Transverse colon (tissue), 4 donors: ENCODE measurements at regions not wholly inside any gene's neighbourhood (a gene's known extent, or its start where the extent isn't known, plus 50 kb on each side); places are given as distances from the start of the nearest gene placed in this dataset.

Experiments
- DNase-seq: peaks from one replicate; pipeline ENCODE4 v3.0.0-alpha.2; 2019
- H3K27ac ChIP-seq, 4 donors: fragments of 200-600 bp; sonication (generic); 2 replicates each; pipeline ENCODE4 v1.5.1; 2016 to 2018; ENCODE audit warnings: inconsistent platforms in 4 of 4
- H3K27me3 ChIP-seq: fragments of 200-600 bp; sonication (generic); 2 replicates; pipeline ENCODE4 v1.5.1; 2017; ENCODE audit warnings: inconsistent platforms
- H3K36me3 ChIP-seq, 4 donors: fragments of 200-600 bp; sonication (generic); 2 replicates each; pipeline ENCODE4 v1.5.1; 2017 to 2019; ENCODE audit warnings: inconsistent platforms in 4 of 4
- H3K4me1 ChIP-seq, 4 donors: fragments of 200-600 bp; sonication (generic); 2 replicates each; pipeline ENCODE4 v1.5.1; 2017 to 2020; ENCODE audit warnings: inconsistent platforms in 4 of 4
- H3K4me3 ChIP-seq, 4 donors: fragments of 200-600 bp; sonication (generic); 1 replicate in 1 of 4; 2 replicates in 3 of 4; pipeline versions ENCODE4 v1.5.1 to v1.6.1; 2017 to 2019; ENCODE audit warnings: inconsistent platforms in 4 of 4
- H3K9me3 ChIP-seq, 2 donors: fragments of 200-600 bp; sonication (generic); 2 replicates each; pipeline ENCODE4 v1.5.1; 2017 to 2019; ENCODE audit warnings: inconsistent platforms in 2 of 2
- EP300 ChIP-seq: sonication (generic); formaldehyde crosslinking; IDR thresholded peaks from one replicate; pipeline ENCODE4 v1.6.1; 2017; ENCODE audit warnings: antibody characterized with exemption, low read depth
- POLR2A ChIP-seq: fragments of 450-650 bp; IDR thresholded peaks from one replicate; pipeline ENCODE4 v1.6.1; 2016; ENCODE audit warnings: antibody characterized with exemption, mild to moderate bottlenecking, moderate library complexity
- POLR2AphosphoS5 ChIP-seq, 3 donors: sonication (generic); formaldehyde crosslinking; IDR thresholded peaks; one replicate each; pipeline ENCODE4 v1.6.1; 2016; ENCODE audit warnings: antibody characterized with exemption in 3 of 3
- WGBS, 2 donors: methylation state at CpG; one replicate each; pipeline ENCODE4 v1.1.5; 2018; ENCODE audit warnings: low coverage in 1 of 2; 5-methylcytosine and 5-hydroxymethylcytosine counted together
- in situ Hi-C, 4 donors: fragments of 200-750 bp; cut with MboI; loops; one replicate each; pipeline versions ENCODE4 v1.15.0 to v1.15.1; 2017; ENCODE audit warnings: low sequenced_read_pairs in 3 of 4, low pct_ligation_motif_present in 1 of 4, low pct_unique_long_range_greater_than_20kb in 1 of 4
- intact Hi-C: fragments of 100-400 bp; cut with DNase I; formaldehyde crosslinking; loops from one replicate; pipeline ENCODE4 v1.15.1; 2023; ENCODE audit warnings: low total_unique reads
- TF ChIP-seq, protein P1 (sequence below), 5 experiments: fragments of 200-600 bp in 3 of 5; fragments of 450-650 bp in 2 of 5; sonication (generic) in 3 of 5; IDR thresholded peaks; 1 replicate in 2 of 5; 2 replicates in 3 of 5; pipeline ENCODE4 v1.5.1; 2016 to 2017; ENCODE audit warnings: antibody characterized with exemption in 5 of 5, inconsistent platforms in 3 of 5, mild to moderate bottlenecking in 2 of 5, moderate library complexity in 1 of 5

DNA sequence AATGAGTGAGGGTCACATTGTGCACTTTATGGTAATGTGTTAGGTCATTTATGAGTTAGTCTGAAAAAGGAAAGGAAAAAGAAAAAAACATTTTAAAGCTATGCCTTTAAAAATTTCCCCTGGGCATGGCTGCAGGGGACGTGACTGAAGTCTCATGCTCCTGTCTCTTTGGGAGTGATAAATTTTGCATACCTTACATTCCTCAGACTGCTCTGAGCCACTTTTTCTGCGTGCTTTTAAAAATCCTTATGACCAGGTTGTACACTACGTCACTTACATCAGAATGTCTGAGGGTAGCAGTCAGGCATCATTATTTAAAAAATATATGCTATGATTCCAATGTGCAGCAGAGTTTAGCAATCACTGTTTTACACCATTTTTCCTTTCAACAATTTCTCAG, 121.2 kb downstream of the RFPL4B start:
- no peak overlapping the region for H3K27ac ChIP-seq
- intact Hi-C loops (no loop called here), in situ Hi-C loops (no loop called here)
- no peaks in the 10 kb centered on the region for H3K27me3 ChIP-seq
- 51 to 58% methylated on average over 3 of the region's 3 CpGs for WGBS, 2 donors
- no peak overlapping the region for H3K4me3 ChIP-seq
- no peaks in the 10 kb centered on the region for H3K4me1 ChIP-seq
- H3K36me3 ChIP-seq = no peaks in the 10 kb centered on the region
- H3K9me3 ChIP-seq = no peaks in the 10 kb centered on the region
- DNase-seq = no peak
- TF ChIP-seq, protein P1, sequence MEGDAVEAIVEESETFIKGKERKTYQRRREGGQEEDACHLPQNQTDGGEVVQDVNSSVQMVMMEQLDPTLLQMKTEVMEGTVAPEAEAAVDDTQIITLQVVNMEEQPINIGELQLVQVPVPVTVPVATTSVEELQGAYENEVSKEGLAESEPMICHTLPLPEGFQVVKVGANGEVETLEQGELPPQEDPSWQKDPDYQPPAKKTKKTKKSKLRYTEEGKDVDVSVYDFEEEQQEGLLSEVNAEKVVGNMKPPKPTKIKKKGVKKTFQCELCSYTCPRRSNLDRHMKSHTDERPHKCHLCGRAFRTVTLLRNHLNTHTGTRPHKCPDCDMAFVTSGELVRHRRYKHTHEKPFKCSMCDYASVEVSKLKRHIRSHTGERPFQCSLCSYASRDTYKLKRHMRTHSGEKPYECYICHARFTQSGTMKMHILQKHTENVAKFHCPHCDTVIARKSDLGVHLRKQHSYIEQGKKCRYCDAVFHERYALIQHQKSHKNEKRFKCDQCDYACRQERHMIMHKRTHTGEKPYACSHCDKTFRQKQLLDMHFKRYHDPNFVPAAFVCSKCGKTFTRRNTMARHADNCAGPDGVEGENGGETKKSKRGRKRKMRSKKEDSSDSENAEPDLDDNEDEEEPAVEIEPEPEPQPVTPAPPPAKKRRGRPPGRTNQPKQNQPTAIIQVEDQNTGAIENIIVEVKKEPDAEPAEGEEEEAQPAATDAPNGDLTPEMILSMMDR (IDR thresholded peaks at IDR 0.05) = no peak
- TF ChIP-seq POLR2A = no peak
- no peak for TF ChIP-seq EP300
- no peak for TF ChIP-seq POLR2AphosphoS5 (IDR thresholded peaks at IDR 0.05)

DNA sequence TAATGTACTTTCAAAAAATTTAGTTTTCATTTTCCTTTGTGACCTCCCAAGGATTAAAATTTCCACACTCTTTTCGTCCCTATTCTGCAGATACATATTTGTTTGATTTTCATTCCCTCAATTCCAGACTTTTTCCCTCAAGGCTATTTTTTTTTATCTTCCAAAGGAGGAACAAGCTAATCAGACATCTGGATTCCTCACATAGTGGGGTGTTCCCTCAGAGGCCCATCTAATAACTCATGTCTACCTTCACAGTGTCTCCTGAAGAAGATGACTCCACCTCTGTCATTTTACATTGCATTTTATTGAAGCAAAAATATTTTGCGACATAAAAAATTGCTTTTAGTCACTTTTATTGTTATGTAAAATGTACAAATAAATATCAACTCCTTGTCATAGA, 122.2 kb downstream of the RFPL4B start:
- TF ChIP-seq POLR2A = no peak
- no peak for TF ChIP-seq EP300
- TF ChIP-seq, protein P1 (IDR thresholded peaks at IDR 0.05) = no peak
- no peak for TF ChIP-seq POLR2AphosphoS5 (IDR thresholded peaks at IDR 0.05)
- intact Hi-C loops = no loop called here
- in situ Hi-C loops = no loop called here

DNA sequence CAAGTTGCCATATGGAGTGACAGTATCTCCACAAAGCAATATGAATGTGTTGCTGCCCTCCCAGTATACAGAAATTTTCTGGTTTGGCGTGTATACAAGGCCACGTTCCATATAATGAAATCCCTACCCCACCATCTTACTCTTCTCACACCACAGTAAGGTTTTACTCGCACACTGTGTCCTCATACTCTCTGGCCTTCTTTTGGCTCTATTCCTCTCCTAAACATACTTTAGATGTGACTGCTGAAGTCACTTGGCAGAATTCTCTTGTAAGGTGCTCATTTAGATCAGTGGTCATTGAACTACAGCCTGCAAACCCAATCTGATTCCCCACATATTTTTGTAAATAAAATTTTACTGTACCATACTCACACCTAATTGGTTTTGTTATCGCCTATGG, 123.2 kb downstream of the RFPL4B start:
- TF ChIP-seq POLR2AphosphoS5 (IDR thresholded peaks at IDR 0.05) (no peak), POLR2A (no peak), EP300 (no peak)
- TF ChIP-seq, protein P1 (IDR thresholded peaks at IDR 0.05) = no peak
- no peak for DNase-seq
- no peak overlapping the region for H3K27ac ChIP-seq
- intact Hi-C loops (no loop called here), in situ Hi-C loops (no loop called here)
- no peaks in the 10 kb centered on the region for H3K36me3 ChIP-seq
- WGBS, 2 donors = 73 to 83% methylated on average over 4 of the region's 4 CpGs
- no peaks in the 10 kb centered on the region for H3K27me3 ChIP-seq
- H3K4me1 ChIP-seq = no peaks in the 10 kb centered on the region
- no peaks in the 10 kb centered on the region for H3K9me3 ChIP-seq
- H3K4me3 ChIP-seq = no peak overlapping the region

More for the DNA sequence above, 122.2 kb downstream of the RFPL4B start:
- no peaks in the 10 kb centered on the region for H3K9me3 ChIP-seq
- no peak overlapping the region for H3K4me3 ChIP-seq
- no peaks in the 10 kb centered on the region for H3K4me1 ChIP-seq
- no peaks in the 10 kb centered on the region for H3K27me3 ChIP-seq
- no peak for DNase-seq
- no peaks in the 10 kb centered on the region for H3K36me3 ChIP-seq
- H3K27ac ChIP-seq = no peak overlapping the region
- WGBS, 2 donors = 73 to 92% methylated on average over 2 of the region's 2 CpGs

DNA sequence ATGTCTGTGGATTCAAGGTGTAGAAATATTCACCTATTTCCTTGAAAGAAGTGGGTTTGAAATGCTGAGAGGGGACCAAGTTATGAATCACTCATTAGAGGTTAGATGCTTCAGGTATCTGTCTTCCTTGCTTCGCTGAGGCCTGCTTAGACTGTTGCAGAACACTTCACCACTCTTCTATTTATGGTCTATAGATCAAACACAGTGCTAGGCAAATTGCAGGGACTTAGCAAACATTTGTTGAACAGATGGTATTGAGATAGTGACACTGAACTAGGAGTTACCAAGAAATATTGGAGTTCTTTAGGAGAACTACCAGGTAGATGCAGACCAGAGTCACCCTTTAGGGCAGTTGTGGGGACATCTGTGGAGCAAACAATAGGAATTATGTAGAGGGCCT, 123.8 kb downstream of the RFPL4B start:
- H3K36me3 ChIP-seq = no peaks in the 10 kb centered on the region
- DNase-seq = no peak
- no peaks in the 10 kb centered on the region for H3K27me3 ChIP-seq
- TF ChIP-seq, protein P1 (IDR thresholded peaks at IDR 0.05) = no peak
- TF ChIP-seq POLR2A (no peak), EP300 (no peak), POLR2AphosphoS5 (IDR thresholded peaks at IDR 0.05) (no peak)
- no peak overlapping the region for H3K27ac ChIP-seq
- in situ Hi-C loops (no loop called here), intact Hi-C loops (no loop called here)
- H3K4me1 ChIP-seq = no peaks in the 10 kb centered on the region
- no peaks in the 10 kb centered on the region for H3K9me3 ChIP-seq
- whole genome bisulfite sequencing, 2 donors = 56 to 60% methylated on average over 1 of the region's 1 CpG
- H3K4me3 ChIP-seq = no peak overlapping the region
